ENCODE measurements at regions not wholly inside any gene's neighbourhood (a gene's known extent, or its start where the extent isn't known, plus 50 kb on each side); places are given as distances from the start of the nearest gene placed in this dataset.

GRCh38 chr2:217484046-217484445 lies 518.7 kb downstream of the TNS1 start:
- Mint-ChIP-seq H3K27me3 (peaks cover 29% of the 10 kb centered on the region), H3K27ac (no peak overlapping the region), H3K9me3 (ENCODE audit: insufficient read depth) (no peaks in the 10 kb centered on the region), H3K4me3 (no peak overlapping the region), H3K4me1 (no peaks in the 10 kb centered on the region)
- Histone ChIP-seq H3K79me2 (ENCODE audit: control insufficient read depth, insufficient read depth, low read length) (no peaks in the 10 kb centered on the region), H3K4me1 (ENCODE audit: control insufficient read depth in 2 of 2, insufficient read depth in 2 of 2, low read length in 2 of 2) (no peaks in the 10 kb centered on the region), H3K9me3 (ENCODE audit: control extremely low read depth in 1 of 3, control insufficient read depth in 2 of 3, insufficient read depth in 1 of 3, low read length in 2 of 3) (no peaks in the 10 kb centered on the region), H3K4me3 (ENCODE audit: control extremely low read depth in 1 of 5, extremely low read depth in 1 of 5, insufficient read depth in 1 of 5, low read depth in 2 of 5, low read length in 4 of 5) (no peak overlapping the region), H2AFZ (ENCODE audit: insufficient read depth, low read depth, low read length, poor library complexity, severe bottlenecking) (no peak overlapping the region), H4K20me1 (ENCODE audit: control insufficient read depth, insufficient read depth, low read length, poor library complexity, severe bottlenecking) (no peaks in the 10 kb centered on the region), H3K27me3 (replicated peaks in 1 of 4; ENCODE audit: control extremely low read depth in 1 of 4, control insufficient read depth in 3 of 4, insufficient read depth in 4 of 4, low read length in 3 of 4) (no peaks in the 10 kb centered on the region), H3K27ac (ENCODE audit: low read length in 2 of 2) (no peak overlapping the region), H3K4me2 (replicated peaks; ENCODE audit: low read depth, low read length, poor library complexity, severe bottlenecking) (no peak overlapping the region), H3K36me3 (replicated peaks in 1 of 2; ENCODE audit: control extremely low read depth in 1 of 2, control insufficient read depth in 1 of 2, extremely low read depth in 1 of 2, insufficient read depth in 2 of 2, low read length in 1 of 2) (no peaks in the 10 kb centered on the region), H3K9ac (ENCODE audit: low read length) (no peak overlapping the region)
- no peak for TF ChIP-seq CTCF (IDR thresholded peaks at IDR 0.05)
- TF ChIP-seq EZH2 (IDR thresholded peaks at IDR 0.05; ENCODE audit: borderline replicate concordance, insufficient read depth, low read depth, low read length, poor library complexity, severe bottlenecking): no peak
- WGBS (ENCODE audit: insufficient coverage): no CpG with 5 or more reads among the region's 1 CpG
- CTCF ChIA-PET: no interaction called here
- DNase-seq: no peak
- no peak for ATAC-seq (ENCODE audit: low read depth)
- intact Hi-C loops (cut with micrococcal nuclease): no loop called here
- POLR2A ChIA-PET: no interaction called here

GRCh38 chr2:217482056-217482710 lies 520.6 kb downstream of the TNS1 start:
- DNase-seq (no peak), ATAC-seq (ENCODE audit: low read depth) (no peak)
- POLR2A ChIA-PET: no interaction called here
- Mint-ChIP-seq H3K4me1 (no peaks in the 10 kb centered on the region), H3K27ac (no peak overlapping the region), H3K9me3 (ENCODE audit: insufficient read depth) (no peaks in the 10 kb centered on the region), H3K27me3 (peaks cover 29% of the 10 kb centered on the region), H3K4me3 (no peak overlapping the region)
- Histone ChIP-seq H3K27me3 (replicated peaks in 1 of 4; ENCODE audit: control extremely low read depth in 1 of 4, control insufficient read depth in 3 of 4, insufficient read depth in 4 of 4, low read length in 3 of 4) (no peaks in the 10 kb centered on the region), H3K79me2 (ENCODE audit: control insufficient read depth, insufficient read depth, low read length) (no peaks in the 10 kb centered on the region), H3K9ac (ENCODE audit: low read length) (no peak overlapping the region), H2AFZ (ENCODE audit: insufficient read depth, low read depth, low read length, poor library complexity, severe bottlenecking) (no peak overlapping the region), H3K4me1 (ENCODE audit: control insufficient read depth in 2 of 2, insufficient read depth in 2 of 2, low read length in 2 of 2) (no peaks in the 10 kb centered on the region), H3K4me3 (ENCODE audit: control extremely low read depth in 1 of 5, extremely low read depth in 1 of 5, insufficient read depth in 1 of 5, low read depth in 2 of 5, low read length in 4 of 5) (no peak overlapping the region), H3K36me3 (replicated peaks in 1 of 2; ENCODE audit: control extremely low read depth in 1 of 2, control insufficient read depth in 1 of 2, extremely low read depth in 1 of 2, insufficient read depth in 2 of 2, low read length in 1 of 2) (no peaks in the 10 kb centered on the region), H3K27ac (ENCODE audit: low read length in 2 of 2) (no peak overlapping the region), H4K20me1 (ENCODE audit: control insufficient read depth, insufficient read depth, low read length, poor library complexity, severe bottlenecking) (no peaks in the 10 kb centered on the region), H3K9me3 (ENCODE audit: control extremely low read depth in 1 of 3, control insufficient read depth in 2 of 3, insufficient read depth in 1 of 3, low read length in 2 of 3) (no peaks in the 10 kb centered on the region), H3K4me2 (replicated peaks; ENCODE audit: low read depth, low read length, poor library complexity, severe bottlenecking) (no peak overlapping the region)
- TF ChIP-seq CTCF (IDR thresholded peaks at IDR 0.05) (no peak), EZH2 (IDR thresholded peaks at IDR 0.05; ENCODE audit: borderline replicate concordance, insufficient read depth, low read depth, low read length, poor library complexity, severe bottlenecking) (no peak)
- intact Hi-C loops (cut with micrococcal nuclease): no loop called here
- CTCF ChIA-PET: no interaction called here
- WGBS (ENCODE audit: insufficient coverage): 80% methylated on average over 1 of the region's 1 CpG
